ENCODE measurements at regions not wholly inside any gene's neighbourhood (a gene's known extent, or its start where the extent isn't known, plus 50 kb on each side); places are given as distances from the start of the nearest gene placed in this dataset.

DNA sequence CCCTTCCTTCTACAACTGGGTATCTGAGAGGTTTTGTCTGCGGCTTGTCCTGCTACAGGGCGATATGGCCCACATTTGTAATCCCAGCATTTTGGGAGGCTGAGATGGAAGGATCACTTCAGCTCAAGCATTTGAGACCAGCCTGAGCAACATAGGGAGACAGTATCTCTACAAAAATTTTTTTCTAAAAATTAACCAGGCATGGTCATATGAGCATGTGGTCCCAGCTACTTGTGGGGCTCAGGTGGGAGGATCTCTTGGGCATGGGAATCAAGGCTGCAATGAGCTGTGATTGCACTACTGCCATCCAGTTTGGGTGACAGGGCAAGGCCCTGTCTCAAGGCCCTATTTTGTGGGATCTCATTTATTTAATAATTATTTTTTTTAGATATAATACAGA, 420.6 kb upstream of the PABPC4L start:
- TF ChIP-seq, protein P1, sequence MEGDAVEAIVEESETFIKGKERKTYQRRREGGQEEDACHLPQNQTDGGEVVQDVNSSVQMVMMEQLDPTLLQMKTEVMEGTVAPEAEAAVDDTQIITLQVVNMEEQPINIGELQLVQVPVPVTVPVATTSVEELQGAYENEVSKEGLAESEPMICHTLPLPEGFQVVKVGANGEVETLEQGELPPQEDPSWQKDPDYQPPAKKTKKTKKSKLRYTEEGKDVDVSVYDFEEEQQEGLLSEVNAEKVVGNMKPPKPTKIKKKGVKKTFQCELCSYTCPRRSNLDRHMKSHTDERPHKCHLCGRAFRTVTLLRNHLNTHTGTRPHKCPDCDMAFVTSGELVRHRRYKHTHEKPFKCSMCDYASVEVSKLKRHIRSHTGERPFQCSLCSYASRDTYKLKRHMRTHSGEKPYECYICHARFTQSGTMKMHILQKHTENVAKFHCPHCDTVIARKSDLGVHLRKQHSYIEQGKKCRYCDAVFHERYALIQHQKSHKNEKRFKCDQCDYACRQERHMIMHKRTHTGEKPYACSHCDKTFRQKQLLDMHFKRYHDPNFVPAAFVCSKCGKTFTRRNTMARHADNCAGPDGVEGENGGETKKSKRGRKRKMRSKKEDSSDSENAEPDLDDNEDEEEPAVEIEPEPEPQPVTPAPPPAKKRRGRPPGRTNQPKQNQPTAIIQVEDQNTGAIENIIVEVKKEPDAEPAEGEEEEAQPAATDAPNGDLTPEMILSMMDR (conservative IDR thresholded peaks at IDR 0.05), result no peak
- no peak for TF ChIP-seq ZFX (IDR thresholded peaks at IDR 0.05)
